ENCODE measurements at regions not wholly inside any gene's neighbourhood (a gene's known extent, or its start where the extent isn't known, plus 50 kb on each side); places are given as distances from the start of the nearest gene placed in this dataset.

- WGBS, 2 donors, result 82% methylated on average over 5 of the region's 5 CpGs
- no peak for TF ChIP-seq CTCF (IDR thresholded peaks at IDR 0.05)
- no peak for TF ChIP-seq EP300 (IDR thresholded peaks at IDR 0.05)
- no peak for TF ChIP-seq POLR2A (IDR thresholded peaks at IDR 0.05)
- no peak overlapping the region for H3K27ac ChIP-seq
Observed at GRCh38 chr11:46181843-46182424, 60.7 kb upstream of the PHF21A start.

GRCh38 chr11:46181387-46181786 lies 60.1 kb upstream of the PHF21A start:
- 63 to 68% methylated on average over 1 of the region's 1 CpG for WGBS, 2 donors
- H3K4me1 ChIP-seq, result no peaks in the 10 kb centered on the region
- no peak overlapping the region for H3K4me3 ChIP-seq
- DNase-seq (ENCODE audit: low spot score in 2 of 2), result no peak
- peaks cover 0 to 8% (median 0%) of the 10 kb centered on the region in 4 donors for H3K9me3 ChIP-seq
- H3K36me3 ChIP-seq, result no peaks in the 10 kb centered on the region
- no peak overlapping the region for H3K27ac ChIP-seq
- TF ChIP-seq EP300 (IDR thresholded peaks at IDR 0.05), result no peak
- no peak for TF ChIP-seq CTCF (IDR thresholded peaks at IDR 0.05)
- TF ChIP-seq POLR2A (IDR thresholded peaks at IDR 0.05), result no peak
- H3K27me3 ChIP-seq, result no peaks in the 10 kb centered on the region

More at GRCh38 chr11:46181843-46182424, 60.7 kb upstream of the PHF21A start:
- H3K4me1 ChIP-seq, result no peaks in the 10 kb centered on the region
- H3K9me3 ChIP-seq, result peaks cover 0 to 8% (median 0%) of the 10 kb centered on the region in 4 donors
- H3K27me3 ChIP-seq, result no peaks in the 10 kb centered on the region
- DNase-seq (ENCODE audit: low spot score in 2 of 2), result no peak
- H3K4me3 ChIP-seq, result no peak overlapping the region
- H3K36me3 ChIP-seq, result no peaks in the 10 kb centered on the region

GRCh38 chr11:46180736-46181135 lies 59.5 kb upstream of the PHF21A start:
- DNase-seq (ENCODE audit: low spot score in 2 of 2), result no peak
- peaks cover 0 to 8% (median 0%) of the 10 kb centered on the region in 4 donors for H3K9me3 ChIP-seq
- WGBS, 2 donors, result 82 to 84% methylated on average over 4 of the region's 4 CpGs
- no peaks in the 10 kb centered on the region for H3K27me3 ChIP-seq
- TF ChIP-seq EP300 (IDR thresholded peaks at IDR 0.05) (no peak), POLR2A (IDR thresholded peaks at IDR 0.05) (no peak), CTCF (IDR thresholded peaks at IDR 0.05) (no peak)
- no peak overlapping the region for H3K4me3 ChIP-seq
- H3K36me3 ChIP-seq, result no peaks in the 10 kb centered on the region
- H3K27ac ChIP-seq, result no peak overlapping the region
- H3K4me1 ChIP-seq, result no peaks in the 10 kb centered on the region

GRCh38 chr11:46178513-46178912 lies 57.3 kb upstream of the PHF21A start:
- TF ChIP-seq EP300 (IDR thresholded peaks at IDR 0.05) (no peak), CTCF (IDR thresholded peaks at IDR 0.05) (no peak), POLR2A (IDR thresholded peaks at IDR 0.05) (no peak)

GRCh38 chr11:46176421-46176820 lies 55.2 kb upstream of the PHF21A start:
- WGBS, 2 donors, result 67 to 86% methylated on average over 4 of the region's 4 CpGs

More at GRCh38 chr11:46178513-46178912, 57.3 kb upstream of the PHF21A start:
- no peak overlapping the region for H3K27ac ChIP-seq
- WGBS, 2 donors, result 78 to 80% methylated on average over 4 of the region's 4 CpGs
- H3K4me1 ChIP-seq, result no peaks in the 10 kb centered on the region
- peaks cover 0 to 8% (median 0%) of the 10 kb centered on the region in 4 donors for H3K9me3 ChIP-seq
- H3K4me3 ChIP-seq, result no peak overlapping the region
- no peaks in the 10 kb centered on the region for H3K36me3 ChIP-seq
- no peak for DNase-seq (ENCODE audit: low spot score in 2 of 2)
- no peaks in the 10 kb centered on the region for H3K27me3 ChIP-seq

More at GRCh38 chr11:46176421-46176820, 55.2 kb upstream of the PHF21A start:
- Histone ChIP-seq H3K4me3 (no peak overlapping the region), H3K9me3 (no peaks in the 10 kb centered on the region), H3K36me3 (no peaks in the 10 kb centered on the region), H3K4me1 (no peaks in the 10 kb centered on the region), H3K27ac (no peak overlapping the region), H3K27me3 (no peaks in the 10 kb centered on the region)
- no peak for TF ChIP-seq CTCF (IDR thresholded peaks at IDR 0.05)
- no peak for TF ChIP-seq EP300 (IDR thresholded peaks at IDR 0.05)
- TF ChIP-seq POLR2A (IDR thresholded peaks at IDR 0.05), result no peak
- no peak for DNase-seq (ENCODE audit: low spot score in 2 of 2)

Measured in tibial nerve (tissue), 4 donors.